GM23338 (cell line): ENCODE measurements at regions not wholly inside any gene's neighbourhood (a gene's known extent, or its start where the extent isn't known, plus 50 kb on each side); places are given as distances from the start of the nearest gene placed in this dataset.

ENCODE experiments used
- ATAC-seq: fragments of 200-7000 bp; cut with Tn5 transposase; 3 replicates; pipeline ENCODE4 v1.9.1; 2020
- DNase-seq: peaks from one replicate; pipeline ENCODE4 v3.0.0-alpha.2; 2015; ENCODE audit warnings: low spot score
- H2AFZ ChIP-seq: fragments of 200-600 bp; sonication (generic); 2 replicates; pipeline ENCODE4 v1.8.0; 2016; ENCODE audit warnings: antibody characterized with exemption, mild to moderate bottlenecking, moderate library complexity
- H3F3A ChIP-seq: fragments of 200-600 bp; sonication (generic); replicated peaks from 2 replicates; pipeline ENCODE4 v1.8.0; 2017; ENCODE audit warnings: antibody characterized with exemption, mixed run types, low read depth
- H3K27ac ChIP-seq: fragments of 200-600 bp; sonication (generic); 2 replicates; pipeline ENCODE4 v1.6.1; 2016; ENCODE audit warnings: low read depth
- H3K27me3 ChIP-seq: fragments of 200-600 bp; sonication (generic); 2 replicates; pipeline ENCODE4 v1.8.0; 2016; ENCODE audit warnings: mild to moderate bottlenecking, mixed run types, moderate library complexity; ENCODE audit not compliant: insufficient read depth
- H3K36me3 ChIP-seq: fragments of 200-600 bp; sonication (generic); 2 replicates; pipeline ENCODE4 v1.8.0; 2016; ENCODE audit warnings: mild to moderate bottlenecking; ENCODE audit not compliant: insufficient read depth
- H3K4me1 ChIP-seq: fragments of 200-600 bp; sonication (generic); 2 replicates; pipeline ENCODE4 v1.8.0; 2016; ENCODE audit warnings: mild to moderate bottlenecking, moderate library complexity; ENCODE audit not compliant: insufficient read depth
- H3K4me2 ChIP-seq: fragments of 200-600 bp; sonication (generic); 2 replicates; pipeline ENCODE4 v1.7.1; 2017; ENCODE audit warnings: mixed run types
- H3K4me3 ChIP-seq: fragments of 200-600 bp; sonication (generic); 2 replicates; pipeline ENCODE4 v1.6.1; 2016; ENCODE audit warnings: mixed run types
- H3K79me2 ChIP-seq: fragments of 200-600 bp; sonication (generic); replicated peaks from 2 replicates; pipeline ENCODE4 v1.8.0; 2017; ENCODE audit warnings: mild to moderate bottlenecking; ENCODE audit not compliant: insufficient read depth
- H3K9me2 ChIP-seq: fragments of 200-600 bp; sonication (generic); 2 replicates; pipeline ENCODE4 v1.8.0; 2017; ENCODE audit not compliant: insufficient read depth
- H4K20me1 ChIP-seq: fragments of 200-600 bp; sonication (generic); replicated peaks from 2 replicates; pipeline ENCODE4 v1.8.0; 2017; ENCODE audit warnings: mild to moderate bottlenecking; ENCODE audit not compliant: insufficient read depth
- H3K27ac Mint-ChIP-seq: 2 replicates; pipeline ENCODE4 v1.8.0; 2020; ENCODE audit warnings: inconsistent platforms, mild to moderate bottlenecking, moderate library complexity, mixed read lengths
- H3K27me3 Mint-ChIP-seq: 3 replicates; pipeline ENCODE4 v1.8.0; 2022; ENCODE audit warnings: low read depth, mild to moderate bottlenecking, moderate library complexity, mixed read lengths, inconsistent platforms; ENCODE audit not compliant: insufficient read depth, poor library complexity
- H3K36me3 Mint-ChIP-seq: 3 replicates; pipeline ENCODE4 v1.8.0; 2021; ENCODE audit warnings: low read depth, mild to moderate bottlenecking, inconsistent platforms, moderate library complexity, mixed read lengths
- H3K4me1 Mint-ChIP-seq: 3 replicates; pipeline ENCODE4 v1.8.0; 2020; ENCODE audit warnings: mild to moderate bottlenecking, inconsistent platforms, mixed read lengths
- H3K4me3 Mint-ChIP-seq: 3 replicates; pipeline ENCODE4 v1.8.0; 2021; ENCODE audit warnings: moderate library complexity, mild to moderate bottlenecking, inconsistent platforms, mixed read lengths
- H3K9me3 Mint-ChIP-seq: 3 replicates; pipeline ENCODE4 v1.8.0; 2020; ENCODE audit warnings: moderate library complexity, mild to moderate bottlenecking, inconsistent platforms, mixed read lengths
- CREB1 ChIP-seq: fragments of 250-450 bp; sonication (Bioruptor Pico); IDR thresholded peaks from 2 replicates; pipeline ENCODE4 v1.5.0; 2020; ENCODE audit warnings: low read depth, mild to moderate bottlenecking, moderate library complexity
- CTCF ChIP-seq, 2 experiments: fragments of 200-600 bp in 1 of 2; sonication (generic) in 1 of 2; conservative IDR thresholded peaks; 2 replicates each; pipeline versions ENCODE4 v1.5.1 to v1.6.1; 2016 to 2017; ENCODE audit warnings: antibody characterized with exemption in 2 of 2, low read depth in 2 of 2, mild to moderate bottlenecking in 2 of 2, moderate library complexity in 1 of 2
- EZH2phosphoT487 ChIP-seq: fragments of 200-600 bp; sonication (generic); IDR thresholded peaks from one replicate; pipeline ENCODE4 v1.8.1; 2018; ENCODE audit warnings: antibody characterized with exemption; ENCODE audit not compliant: unreplicated experiment
- NANOG ChIP-seq: IDR thresholded peaks from 2 replicates; pipeline ENCODE4 v1.6.1; 2016; ENCODE audit warnings: antibody characterized with exemption, borderline replicate concordance
- STAT1 ChIP-seq: IDR thresholded peaks from one replicate; pipeline ENCODE4 v1.6.1; 2016; ENCODE audit warnings: antibody characterized with exemption; ENCODE audit not compliant: unreplicated experiment
- ZNF114 ChIP-seq: fragments of 250-450 bp; sonication (Bioruptor Pico); IDR thresholded peaks from 2 replicates; pipeline ENCODE4 v1.5.0; 2020; ENCODE audit warnings: mild to moderate bottlenecking, moderate library complexity
- ZNF462 ChIP-seq: fragments of 250-450 bp; sonication (Bioruptor Pico); IDR thresholded peaks from 2 replicates; pipeline ENCODE4 v1.5.0; 2020; ENCODE audit warnings: mild to moderate bottlenecking, moderate library complexity

- Histone ChIP-seq H3F3A (no peaks in the 10 kb centered on the region; the same call in 1 of the 2 replicates), H3K4me1 (peaks cover 40% of the 10 kb centered on the region), H2AFZ (peak overlapping the region; percentile 81), H3K27me3 (no peaks in the 10 kb centered on the region), H3K4me2 (peak overlapping the region; percentile 46; the same call in 1 of the 2 replicates), H3K36me3 (no peaks in the 10 kb centered on the region), H3K27ac (no peak overlapping the region), H3K4me3 (no peak overlapping the region), H3K79me2 (no peaks in the 10 kb centered on the region), H3K9me2 (no peaks in the 10 kb centered on the region), H4K20me1 (no peaks in the 10 kb centered on the region)
- DNase-seq (no peak), ATAC-seq (peak; percentile 48)
- H3K27me3 Mint-ChIP-seq, result peaks cover 12% of the 10 kb centered on the region
- peaks cover 52% of the 10 kb centered on the region for H3K4me1 Mint-ChIP-seq
- no peak overlapping the region for H3K27ac Mint-ChIP-seq
- no peak overlapping the region for H3K4me3 Mint-ChIP-seq
- no peaks in the 10 kb centered on the region; the same call in 2 of the 3 replicates for H3K36me3 Mint-ChIP-seq
- no peak for TF ChIP-seq STAT1
- TF ChIP-seq ZNF114 (CRISPR knock-in tag), result no peak
- no peak for TF ChIP-seq EZH2phosphoT487
- TF ChIP-seq CREB1 (CRISPR knock-in tag), result no peak
- TF ChIP-seq NANOG, result no peak
- no peak for TF ChIP-seq CTCF (conservative IDR thresholded peaks at IDR 0.05; ENCODE audit: low read depth in 2 of 2)
- TF ChIP-seq ZNF462 (CRISPR knock-in tag), result no peak
- H3K9me3 Mint-ChIP-seq, result no peaks in the 10 kb centered on the region; the same call in 2 of the 3 replicates
These were observed 106.9 kb downstream of the LSM3 start for GRCh38 chr3:14285548-14285925.
